GM23338 (cell line): ENCODE measurements at regions not wholly inside any gene's neighbourhood (a gene's known extent, or its start where the extent isn't known, plus 50 kb on each side); places are given as distances from the start of the nearest gene placed in this dataset.

ENCODE experiments used
- ATAC-seq: fragments of 200-7000 bp; cut with Tn5 transposase; 3 replicates; pipeline ENCODE4 v1.9.1; 2020
- DNase-seq: peaks from one replicate; pipeline ENCODE4 v3.0.0-alpha.2; 2015; ENCODE audit warnings: low spot score
- H2AFZ ChIP-seq: fragments of 200-600 bp; sonication (generic); 2 replicates; pipeline ENCODE4 v1.8.0; 2016; ENCODE audit warnings: antibody characterized with exemption, mild to moderate bottlenecking, moderate library complexity
- H3F3A ChIP-seq: fragments of 200-600 bp; sonication (generic); replicated peaks from 2 replicates; pipeline ENCODE4 v1.8.0; 2017; ENCODE audit warnings: antibody characterized with exemption, mixed run types, low read depth
- H3K27ac ChIP-seq: fragments of 200-600 bp; sonication (generic); 2 replicates; pipeline ENCODE4 v1.6.1; 2016; ENCODE audit warnings: low read depth
- H3K27me3 ChIP-seq: fragments of 200-600 bp; sonication (generic); 2 replicates; pipeline ENCODE4 v1.8.0; 2016; ENCODE audit warnings: mild to moderate bottlenecking, mixed run types, moderate library complexity; ENCODE audit not compliant: insufficient read depth
- H3K36me3 ChIP-seq: fragments of 200-600 bp; sonication (generic); 2 replicates; pipeline ENCODE4 v1.8.0; 2016; ENCODE audit warnings: mild to moderate bottlenecking; ENCODE audit not compliant: insufficient read depth
- H3K4me1 ChIP-seq: fragments of 200-600 bp; sonication (generic); 2 replicates; pipeline ENCODE4 v1.8.0; 2016; ENCODE audit warnings: mild to moderate bottlenecking, moderate library complexity; ENCODE audit not compliant: insufficient read depth
- H3K4me2 ChIP-seq: fragments of 200-600 bp; sonication (generic); 2 replicates; pipeline ENCODE4 v1.7.1; 2017; ENCODE audit warnings: mixed run types
- H3K4me3 ChIP-seq: fragments of 200-600 bp; sonication (generic); 2 replicates; pipeline ENCODE4 v1.6.1; 2016; ENCODE audit warnings: mixed run types
- H3K79me2 ChIP-seq: fragments of 200-600 bp; sonication (generic); replicated peaks from 2 replicates; pipeline ENCODE4 v1.8.0; 2017; ENCODE audit warnings: mild to moderate bottlenecking; ENCODE audit not compliant: insufficient read depth
- H3K9me2 ChIP-seq: fragments of 200-600 bp; sonication (generic); 2 replicates; pipeline ENCODE4 v1.8.0; 2017; ENCODE audit not compliant: insufficient read depth
- H4K20me1 ChIP-seq: fragments of 200-600 bp; sonication (generic); replicated peaks from 2 replicates; pipeline ENCODE4 v1.8.0; 2017; ENCODE audit warnings: mild to moderate bottlenecking; ENCODE audit not compliant: insufficient read depth
- H3K27ac Mint-ChIP-seq: 2 replicates; pipeline ENCODE4 v1.8.0; 2020; ENCODE audit warnings: inconsistent platforms, mild to moderate bottlenecking, moderate library complexity, mixed read lengths
- H3K27me3 Mint-ChIP-seq: 3 replicates; pipeline ENCODE4 v1.8.0; 2022; ENCODE audit warnings: low read depth, mild to moderate bottlenecking, moderate library complexity, mixed read lengths, inconsistent platforms; ENCODE audit not compliant: insufficient read depth, poor library complexity
- H3K36me3 Mint-ChIP-seq: 3 replicates; pipeline ENCODE4 v1.8.0; 2021; ENCODE audit warnings: low read depth, mild to moderate bottlenecking, inconsistent platforms, moderate library complexity, mixed read lengths
- H3K4me1 Mint-ChIP-seq: 3 replicates; pipeline ENCODE4 v1.8.0; 2020; ENCODE audit warnings: mild to moderate bottlenecking, inconsistent platforms, mixed read lengths
- H3K4me3 Mint-ChIP-seq: 3 replicates; pipeline ENCODE4 v1.8.0; 2021; ENCODE audit warnings: moderate library complexity, mild to moderate bottlenecking, inconsistent platforms, mixed read lengths
- H3K9me3 Mint-ChIP-seq: 3 replicates; pipeline ENCODE4 v1.8.0; 2020; ENCODE audit warnings: moderate library complexity, mild to moderate bottlenecking, inconsistent platforms, mixed read lengths
- CTCF ChIP-seq, 2 experiments: fragments of 200-600 bp in 1 of 2; sonication (generic) in 1 of 2; conservative IDR thresholded peaks; 2 replicates each; pipeline versions ENCODE4 v1.5.1 to v1.6.1; 2016 to 2017; ENCODE audit warnings: antibody characterized with exemption in 2 of 2, low read depth in 2 of 2, mild to moderate bottlenecking in 2 of 2, moderate library complexity in 1 of 2
- JUNB ChIP-seq: IDR thresholded peaks from one replicate; pipeline ENCODE4 v1.6.1; 2016; ENCODE audit warnings: antibody characterized with exemption; ENCODE audit not compliant: unreplicated experiment
- NANOG ChIP-seq: IDR thresholded peaks from 2 replicates; pipeline ENCODE4 v1.6.1; 2016; ENCODE audit warnings: antibody characterized with exemption, borderline replicate concordance
- POLR2AphosphoS5 ChIP-seq: IDR thresholded peaks from 2 replicates; pipeline ENCODE4 v1.6.1; 2016; ENCODE audit warnings: antibody characterized with exemption, low read depth
- REST ChIP-seq: IDR thresholded peaks from one replicate; pipeline ENCODE4 v1.6.1; 2018; ENCODE audit warnings: antibody characterized with exemption; ENCODE audit not compliant: unreplicated experiment
- ZNF114 ChIP-seq: fragments of 250-450 bp; sonication (Bioruptor Pico); IDR thresholded peaks from 2 replicates; pipeline ENCODE4 v1.5.0; 2020; ENCODE audit warnings: mild to moderate bottlenecking, moderate library complexity
- ZNF331 ChIP-seq: fragments of 250-450 bp; sonication (Bioruptor Pico); IDR thresholded peaks from 2 replicates; pipeline ENCODE4 v1.5.0; 2020; ENCODE audit warnings: low read depth, mild to moderate bottlenecking, moderate library complexity
- ZNF462 ChIP-seq: fragments of 250-450 bp; sonication (Bioruptor Pico); IDR thresholded peaks from 2 replicates; pipeline ENCODE4 v1.5.0; 2020; ENCODE audit warnings: mild to moderate bottlenecking, moderate library complexity
- TF ChIP-seq, protein P1 (sequence below): IDR thresholded peaks from 2 replicates; pipeline ENCODE4 v1.6.1; 2016; ENCODE audit warnings: antibody characterized with exemption

- DNase-seq, result no peak
- H4K20me1 ChIP-seq, result 0 out of 2 replicates have a peak, but pooled peaks cover 3% of the 10 kb centered on the region
- no peaks in the 10 kb centered on the region for H3K27me3 ChIP-seq
- H2AFZ ChIP-seq, result no peak overlapping the region
- no peaks in the 10 kb centered on the region for H3K4me1 Mint-ChIP-seq
- no peak for ATAC-seq
- H3K27me3 Mint-ChIP-seq, result peaks cover 2% of the 10 kb centered on the region
- H3K36me3 Mint-ChIP-seq, result peaks cover 26% of the 10 kb centered on the region
- H3K36me3 ChIP-seq, result peaks cover 15% of the 10 kb centered on the region; the same call in 1 of the 2 replicates
- H3K4me1 ChIP-seq, result no peaks in the 10 kb centered on the region
- peak overlapping the region; percentile 23; the same call in 1 of the 2 replicates for H3K27ac ChIP-seq
- no peaks in the 10 kb centered on the region for H3F3A ChIP-seq
- no peaks in the 10 kb centered on the region for H3K79me2 ChIP-seq
- no peak overlapping the region for H3K27ac Mint-ChIP-seq
- H3K4me3 ChIP-seq, result no peak overlapping the region
- H3K9me2 ChIP-seq, result no peaks in the 10 kb centered on the region
- H3K9me3 Mint-ChIP-seq, result no peaks in the 10 kb centered on the region
- no peak overlapping the region for H3K4me2 ChIP-seq
- TF ChIP-seq POLR2AphosphoS5 (no peak), CTCF (conservative IDR thresholded peaks at IDR 0.05; ENCODE audit: low read depth in 2 of 2) (no peak), REST (no peak), ZNF114 (CRISPR knock-in tag) (no peak), JUNB (no peak), ZNF462 (CRISPR knock-in tag) (no peak), NANOG (no peak), ZNF331 (CRISPR knock-in tag) (no peak)
- TF ChIP-seq, protein P1, sequence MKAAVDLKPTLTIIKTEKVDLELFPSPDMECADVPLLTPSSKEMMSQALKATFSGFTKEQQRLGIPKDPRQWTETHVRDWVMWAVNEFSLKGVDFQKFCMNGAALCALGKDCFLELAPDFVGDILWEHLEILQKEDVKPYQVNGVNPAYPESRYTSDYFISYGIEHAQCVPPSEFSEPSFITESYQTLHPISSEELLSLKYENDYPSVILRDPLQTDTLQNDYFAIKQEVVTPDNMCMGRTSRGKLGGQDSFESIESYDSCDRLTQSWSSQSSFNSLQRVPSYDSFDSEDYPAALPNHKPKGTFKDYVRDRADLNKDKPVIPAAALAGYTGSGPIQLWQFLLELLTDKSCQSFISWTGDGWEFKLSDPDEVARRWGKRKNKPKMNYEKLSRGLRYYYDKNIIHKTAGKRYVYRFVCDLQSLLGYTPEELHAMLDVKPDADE, result no peak
- H3K4me3 Mint-ChIP-seq, result no peak overlapping the region
Measured at GRCh38 chr5:146283344-146283761, 55.3 kb upstream of the POU4F3 start.
